Naive thymus-derived CD8-positive, alpha-beta T cell (primary cell): ENCODE measurements at regions not wholly inside any gene's neighbourhood (a gene's known extent, or its start where the extent isn't known, plus 50 kb on each side); places are given as distances from the start of the nearest gene placed in this dataset.

Experiments used
- ATAC-seq, 2 donors: fragments of 150-1000 bp; cut with Tn5 transposase in 1 of 2; sonication (Bioruptor Pico), chemical (Tn5 transposase) in 1 of 2; 1 replicate in 1 of 2; 2 replicates in 1 of 2; pipeline ENCODE4 v1.10.0; 2021; ENCODE audit warnings: mild to moderate bottlenecking in 2 of 2, moderate library complexity in 2 of 2
- POLR2A ChIA-PET: fragments of 350-600 bp; sonication (Branson Sonifier 250); formaldehyde crosslinking; loops from one replicate; lab custom pipeline; 2021; ENCODE audit warnings: antibody characterized with exemption; lab: Charles Lee
- DNase-seq, 10 donors: peaks; one replicate each; pipeline versions ENCODE4 v3.0.0 to v3.0.0-alpha.2; 2020 to 2022
- H3K27ac Mint-ChIP-seq, 10 donors: one replicate each; pipeline ENCODE4 v1.8.0; 2020 to 2022; ENCODE audit warnings: mild to moderate bottlenecking in 10 of 10, mixed read lengths in 10 of 10, moderate library complexity in 4 of 10, inconsistent platforms in 1 of 10
- H3K27me3 Mint-ChIP-seq, 5 donors: one replicate each; pipeline ENCODE4 v1.8.0; 2021 to 2022; ENCODE audit warnings: mixed read lengths in 5 of 5
- H3K36me3 Mint-ChIP-seq, 3 donors: one replicate each; pipeline ENCODE4 v1.8.0; 2020 to 2022; ENCODE audit warnings: mixed read lengths in 3 of 3, mild to moderate bottlenecking in 2 of 3, inconsistent platforms in 1 of 3
- H3K4me1 Mint-ChIP-seq, 4 donors: one replicate each; pipeline ENCODE4 v1.8.0; 2021 to 2022; ENCODE audit warnings: mixed read lengths in 4 of 4
- H3K4me3 Mint-ChIP-seq, 10 donors: one replicate each; pipeline ENCODE4 v1.8.0; 2020 to 2022; ENCODE audit warnings: mild to moderate bottlenecking in 10 of 10, mixed read lengths in 10 of 10, moderate library complexity in 6 of 10, inconsistent platforms in 1 of 10
- H3K9me3 Mint-ChIP-seq, 9 donors: one replicate each; pipeline ENCODE4 v1.8.0; 2020 to 2022; ENCODE audit warnings: mixed read lengths in 9 of 9, mild to moderate bottlenecking in 3 of 9, inconsistent platforms in 1 of 9, moderate library complexity in 1 of 9

GRCh38 chr14:56888274-56888673 lies 78.0 kb upstream of the OTX2 start:
- POLR2A ChIA-PET = no interaction called here
- ATAC-seq (no peak), DNase-seq (no peak)
- Mint-ChIP-seq H3K27ac (no peak overlapping the region), H3K27me3 (peaks cover 16 to 46% (median 23%) of the 10 kb centered on the region in 5 donors), H3K36me3 (no peaks in the 10 kb centered on the region), H3K9me3 (peaks cover 0 to 3% (median 0%) of the 10 kb centered on the region in 9 donors), H3K4me3 (no peak overlapping the region), H3K4me1 (no peaks in the 10 kb centered on the region)

DNA sequence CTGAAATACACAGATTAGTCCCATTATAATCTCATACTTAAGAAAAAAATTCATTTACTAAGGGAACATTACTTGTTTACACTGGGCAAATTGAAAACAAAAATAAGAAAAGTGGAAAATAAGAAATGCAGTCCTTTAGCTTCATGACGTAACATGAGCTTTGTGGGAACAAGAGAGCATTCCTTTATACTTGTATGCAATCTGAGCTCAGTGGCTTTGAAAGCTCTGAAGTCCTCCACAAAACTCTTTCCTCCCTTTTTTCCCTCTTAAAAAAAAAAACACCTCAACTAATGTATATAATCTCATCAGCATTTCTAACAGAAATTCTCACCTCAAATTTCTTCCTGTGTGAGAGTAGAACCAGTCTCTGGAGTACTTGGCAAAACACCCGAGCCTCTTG lies 76.9 kb upstream of the OTX2 start:
- Mint-ChIP-seq H3K4me3 (no peak overlapping the region), H3K4me1 (no peaks in the 10 kb centered on the region), H3K9me3 (peaks cover 0 to 3% (median 0%) of the 10 kb centered on the region in 9 donors), H3K27me3 (peaks cover 15 to 47% (median 16%) of the 10 kb centered on the region in 5 donors), H3K36me3 (no peaks in the 10 kb centered on the region), H3K27ac (no peak overlapping the region)
- no peak for DNase-seq
- ATAC-seq = no peak
- POLR2A ChIA-PET = no interaction called here

DNA sequence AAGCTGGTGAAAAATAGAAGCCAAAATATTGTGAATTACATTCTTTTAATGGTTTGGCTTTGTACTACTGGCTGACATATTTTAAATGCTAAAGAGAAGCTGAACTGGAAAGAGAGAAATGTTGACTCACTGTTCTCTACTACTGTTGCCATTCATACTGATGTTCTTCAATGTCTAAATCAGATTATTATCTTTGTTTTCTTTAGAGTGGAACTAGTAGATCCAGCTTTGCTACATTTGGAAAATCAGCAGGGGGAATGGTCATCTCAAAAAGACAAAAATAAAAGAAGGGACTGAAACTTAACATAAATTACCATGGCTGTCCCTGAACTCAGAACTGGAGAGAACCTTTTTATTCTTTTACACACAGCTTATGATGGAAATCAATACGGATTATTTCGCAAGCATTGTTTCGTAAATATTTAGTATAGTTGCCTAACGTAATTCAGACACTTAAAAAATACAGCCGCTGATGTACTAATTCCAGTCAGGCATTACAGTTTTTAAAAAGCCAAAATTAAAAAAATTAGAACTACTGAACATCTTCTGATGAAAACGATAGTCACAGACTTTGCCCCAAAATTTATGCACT lies 76.3 kb upstream of the OTX2 start:
- Mint-ChIP-seq H3K27ac (no peak overlapping the region), H3K9me3 (peaks cover 0 to 6% (median 0%) of the 10 kb centered on the region in 9 donors), H3K27me3 (peaks cover 13 to 47% (median 19%) of the 10 kb centered on the region in 5 donors), H3K36me3 (no peaks in the 10 kb centered on the region), H3K4me3 (no peak overlapping the region), H3K4me1 (no peaks in the 10 kb centered on the region)
- ATAC-seq (no peak), DNase-seq (no peak)
- POLR2A ChIA-PET = no interaction called here

- H3K4me3 Mint-ChIP-seq = no peak overlapping the region
- ATAC-seq (no peak), DNase-seq (no peak)
- no peaks in the 10 kb centered on the region for H3K36me3 Mint-ChIP-seq
- POLR2A ChIA-PET = no interaction called here
- H3K4me1 Mint-ChIP-seq = no peaks in the 10 kb centered on the region
- peaks cover 13 to 47% (median 19%) of the 10 kb centered on the region in 5 donors for H3K27me3 Mint-ChIP-seq
- H3K27ac Mint-ChIP-seq = no peak overlapping the region
- H3K9me3 Mint-ChIP-seq = peaks cover 0 to 6% (median 0%) of the 10 kb centered on the region in 9 donors
Measured at GRCh38 chr14:56885825-56886224, 75.5 kb upstream of the OTX2 start.

DNA sequence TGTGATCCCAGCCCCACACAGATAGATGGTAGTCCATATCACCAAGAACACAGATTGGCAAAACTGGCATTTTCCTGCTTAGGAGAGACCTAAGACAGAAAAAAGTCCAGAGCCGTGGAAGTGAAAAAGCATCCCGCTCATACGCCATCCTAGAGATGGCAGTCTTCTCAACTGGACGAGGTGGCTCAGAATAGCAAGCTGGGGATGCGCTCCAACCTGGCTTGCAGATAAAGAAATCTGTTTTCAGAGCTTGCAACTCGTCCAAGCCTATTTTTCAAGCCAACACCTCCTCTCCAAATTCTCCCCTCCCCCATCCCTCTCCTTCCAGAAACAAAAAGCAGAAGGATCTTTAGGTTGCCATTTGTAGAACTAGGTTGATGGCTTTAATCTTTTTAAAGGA lies 74.3 kb upstream of the OTX2 start:
- H3K27me3 Mint-ChIP-seq = peaks cover 21 to 59% (median 23%) of the 10 kb centered on the region in 5 donors
- no peak overlapping the region for H3K4me3 Mint-ChIP-seq
- peaks cover 0 to 7% (median 0%) of the 10 kb centered on the region in 9 donors for H3K9me3 Mint-ChIP-seq
- peaks cover 0 to 4% (median 0%) of the 10 kb centered on the region in 3 donors for H3K36me3 Mint-ChIP-seq
- ATAC-seq (no peak), DNase-seq (no peak)
- POLR2A ChIA-PET = no interaction called here
- no peak overlapping the region for H3K27ac Mint-ChIP-seq
- peaks cover 0 to 2% (median 0%) of the 10 kb centered on the region in 4 donors for H3K4me1 Mint-ChIP-seq

DNA sequence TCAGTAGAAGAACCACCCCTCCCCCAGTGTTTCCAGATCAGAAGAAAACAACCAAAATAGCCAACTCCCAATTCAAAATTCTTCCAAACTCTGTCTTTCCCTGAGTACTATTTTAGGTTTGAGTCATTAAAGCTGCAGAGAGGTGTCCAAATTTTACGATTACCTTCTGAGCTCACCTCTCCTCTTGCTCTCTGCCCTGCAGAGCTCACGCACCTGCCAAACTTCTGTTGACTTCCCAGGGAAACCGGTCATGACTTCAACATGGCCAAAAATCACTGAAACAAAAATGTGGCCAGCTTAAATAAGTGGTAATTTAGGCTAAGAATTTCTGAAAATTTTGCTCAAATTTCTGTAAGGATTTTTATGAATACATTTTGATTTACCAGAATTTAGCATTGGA lies 70.9 kb upstream of the OTX2 start:
- DNase-seq = no peak
- no peak overlapping the region for H3K27ac Mint-ChIP-seq
- no peak overlapping the region for H3K4me3 Mint-ChIP-seq
- H3K27me3 Mint-ChIP-seq = peaks cover 25 to 56% (median 29%) of the 10 kb centered on the region in 5 donors
- no peak for ATAC-seq
- POLR2A ChIA-PET = no interaction called here
- H3K36me3 Mint-ChIP-seq = peaks cover 0 to 4% (median 0%) of the 10 kb centered on the region in 3 donors
- peaks cover 0 to 9% (median 0%) of the 10 kb centered on the region in 9 donors for H3K9me3 Mint-ChIP-seq
- peaks cover 0 to 2% (median 0%) of the 10 kb centered on the region in 4 donors for H3K4me1 Mint-ChIP-seq

- POLR2A ChIA-PET = no interaction called here
- H3K4me3 Mint-ChIP-seq = no peak overlapping the region
- peaks cover 0 to 2% (median 0%) of the 10 kb centered on the region in 4 donors for H3K4me1 Mint-ChIP-seq
- H3K27me3 Mint-ChIP-seq = peaks cover 24 to 66% (median 30%) of the 10 kb centered on the region in 5 donors
- ATAC-seq (no peak), DNase-seq (no peak)
- no peak overlapping the region for H3K27ac Mint-ChIP-seq
- peaks cover 0 to 4% (median 0%) of the 10 kb centered on the region in 3 donors for H3K36me3 Mint-ChIP-seq
- peaks cover 0 to 10% (median 2%) of the 10 kb centered on the region in 9 donors for H3K9me3 Mint-ChIP-seq
Measured at GRCh38 chr14:56878766-56879165, 68.5 kb upstream of the OTX2 start.

DNA sequence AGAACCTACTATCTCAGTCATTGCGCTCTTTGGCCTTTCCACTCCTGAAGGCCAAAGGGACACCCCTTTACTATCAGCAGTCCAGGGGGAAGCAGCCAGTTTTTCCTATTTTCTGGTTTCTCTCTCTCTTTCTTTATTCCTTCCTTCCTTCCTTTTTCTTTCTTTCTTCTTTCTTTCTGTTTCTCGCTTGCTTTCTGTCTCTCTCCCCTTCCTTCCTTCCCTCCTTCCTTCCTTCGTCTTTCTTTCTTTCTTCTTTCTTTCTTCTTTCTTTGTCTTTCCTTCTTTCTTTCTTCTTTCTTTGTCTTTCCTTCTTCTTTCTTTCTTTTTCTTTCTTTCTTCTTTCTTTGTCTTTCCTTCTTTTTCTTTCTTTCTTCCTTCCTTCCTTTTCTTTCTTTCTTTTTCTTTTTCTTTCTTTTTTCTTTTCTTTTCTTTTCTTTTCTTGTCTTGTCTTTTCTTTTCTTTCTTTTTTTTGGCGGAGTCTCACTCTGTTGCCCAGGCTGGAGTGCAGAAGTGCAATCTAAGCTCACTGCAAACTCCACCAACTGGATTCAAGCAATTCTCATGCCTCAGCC lies 64.9 kb upstream of the OTX2 start:
- H3K36me3 Mint-ChIP-seq = peaks cover 0 to 4% (median 0%) of the 10 kb centered on the region in 3 donors
- POLR2A ChIA-PET = no interaction called here
- DNase-seq (no peak), ATAC-seq (no peak)
- H3K27ac Mint-ChIP-seq = no peak overlapping the region
- H3K4me1 Mint-ChIP-seq = peaks cover 0 to 2% (median 0%) of the 10 kb centered on the region in 4 donors
- H3K4me3 Mint-ChIP-seq = no peak overlapping the region
- H3K27me3 Mint-ChIP-seq = peaks cover 16 to 46% (median 28%) of the 10 kb centered on the region in 5 donors
- peaks cover 0 to 10% (median 0%) of the 10 kb centered on the region in 9 donors for H3K9me3 Mint-ChIP-seq

DNA sequence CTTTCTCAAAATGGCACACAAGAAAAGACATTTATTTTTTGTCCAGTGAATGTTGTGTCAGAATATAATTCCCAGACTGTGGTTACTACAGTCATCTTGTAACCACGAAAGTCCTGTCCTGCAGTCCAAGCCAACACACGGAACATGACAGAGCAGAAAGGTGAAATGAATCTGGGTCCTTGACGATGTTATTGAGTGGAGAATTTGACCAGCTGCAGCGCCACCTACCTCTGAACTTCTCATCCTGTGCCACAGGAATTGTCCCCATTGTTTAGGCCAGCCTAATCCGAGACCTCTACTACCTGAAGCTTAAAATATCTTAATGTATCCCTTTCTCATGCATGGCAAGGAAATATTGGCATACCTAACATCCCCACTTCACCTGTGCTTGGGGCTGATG lies 64.1 kb upstream of the OTX2 start:
- Mint-ChIP-seq H3K27me3 (peaks cover 12 to 39% (median 24%) of the 10 kb centered on the region in 5 donors), H3K9me3 (peaks cover 0 to 10% (median 0%) of the 10 kb centered on the region in 9 donors), H3K4me3 (no peak overlapping the region), H3K36me3 (no peaks in the 10 kb centered on the region), H3K27ac (no peak overlapping the region), H3K4me1 (no peaks in the 10 kb centered on the region)
- POLR2A ChIA-PET = no interaction called here
- DNase-seq (no peak), ATAC-seq (no peak)

DNA sequence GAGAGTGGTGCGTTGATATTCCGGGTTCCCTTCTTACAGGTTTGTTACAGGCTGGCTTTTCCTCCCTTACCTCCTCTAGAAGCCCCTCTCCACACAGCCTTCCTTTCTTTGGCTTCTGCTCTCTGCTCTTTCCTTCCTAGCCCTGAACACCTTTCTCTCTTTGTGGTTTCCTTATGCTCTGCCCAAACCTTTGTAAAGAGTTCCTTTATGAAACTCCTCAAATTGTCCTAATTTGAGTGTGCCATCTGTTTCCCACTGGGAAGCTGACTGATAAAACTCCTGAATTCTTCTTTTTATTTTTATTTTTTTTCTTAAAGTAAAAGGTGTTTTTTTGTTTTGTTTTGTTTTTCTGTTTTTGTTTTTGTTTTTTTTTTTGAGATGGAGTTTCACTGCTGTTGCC lies 60.1 kb upstream of the OTX2 start:
- Mint-ChIP-seq H3K4me1 (no peaks in the 10 kb centered on the region), H3K36me3 (no peaks in the 10 kb centered on the region), H3K27me3 (peaks cover 5 to 24% (median 11%) of the 10 kb centered on the region in 5 donors), H3K4me3 (no peak overlapping the region), H3K27ac (no peak overlapping the region), H3K9me3 (peaks cover 0 to 7% (median 0%) of the 10 kb centered on the region in 9 donors)
- POLR2A ChIA-PET = no interaction called here
- DNase-seq = no peak
- no peak for ATAC-seq

GRCh38 chr14:56868660-56869059 lies 58.4 kb upstream of the OTX2 start:
- no peaks in the 10 kb centered on the region for H3K4me1 Mint-ChIP-seq
- H3K9me3 Mint-ChIP-seq = no peaks in the 10 kb centered on the region
- DNase-seq = no peak
- peaks cover 4 to 11% (median 9%) of the 10 kb centered on the region in 5 donors for H3K27me3 Mint-ChIP-seq
- no peak overlapping the region for H3K27ac Mint-ChIP-seq
- POLR2A ChIA-PET = no interaction called here
- no peaks in the 10 kb centered on the region for H3K36me3 Mint-ChIP-seq
- no peak for ATAC-seq
- H3K4me3 Mint-ChIP-seq = no peak overlapping the region

GRCh38 chr14:56862836-56863235 lies 52.6 kb upstream of the OTX2 start:
- peaks cover 0 to 4% (median 0%) of the 10 kb centered on the region in 4 donors for H3K4me1 Mint-ChIP-seq

DNA sequence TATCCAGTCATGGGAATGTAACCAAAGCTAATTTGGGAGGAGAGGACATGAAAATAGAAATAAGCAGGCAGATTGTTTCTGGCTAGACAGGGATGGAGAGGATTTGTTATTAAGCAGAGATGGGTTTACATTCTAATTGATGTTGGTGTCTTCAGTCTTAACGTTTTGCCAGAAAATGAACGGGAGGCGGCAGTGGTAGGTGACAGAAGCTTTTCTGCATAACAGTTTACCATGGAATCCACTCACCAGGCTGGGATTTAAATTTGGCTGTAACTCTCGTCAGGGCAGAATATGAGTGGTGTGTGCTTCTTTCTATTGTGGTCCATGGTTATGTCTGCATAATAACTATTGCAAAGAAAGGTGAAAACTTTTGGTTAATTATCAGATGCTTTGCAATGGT lies 50.2 kb upstream of the OTX2 start:
- no peaks in the 10 kb centered on the region for H3K9me3 Mint-ChIP-seq
- no peaks in the 10 kb centered on the region for H3K36me3 Mint-ChIP-seq
- no peak overlapping the region for H3K4me3 Mint-ChIP-seq
- H3K27me3 Mint-ChIP-seq = peaks cover 17 to 56% (median 29%) of the 10 kb centered on the region in 5 donors
- ATAC-seq (no peak), DNase-seq (no peak)
- H3K27ac Mint-ChIP-seq = no peak overlapping the region
- H3K4me1 Mint-ChIP-seq = peaks cover 0 to 4% (median 0%) of the 10 kb centered on the region in 4 donors
- POLR2A ChIA-PET = no interaction called here

More at GRCh38 chr14:56862836-56863235, 52.6 kb upstream of the OTX2 start:
- H3K27ac Mint-ChIP-seq = no peak overlapping the region
- H3K9me3 Mint-ChIP-seq = no peaks in the 10 kb centered on the region
- no peak for ATAC-seq
- POLR2A ChIA-PET = no interaction called here
- H3K4me3 Mint-ChIP-seq = no peak overlapping the region
- no peaks in the 10 kb centered on the region for H3K36me3 Mint-ChIP-seq
- no peak for DNase-seq
- H3K27me3 Mint-ChIP-seq = peaks cover 8 to 33% (median 19%) of the 10 kb centered on the region in 5 donors
